Heart left ventricle (tissue), 16 donors: ENCODE measurements at regions not wholly inside any gene's neighbourhood (a gene's known extent, or its start where the extent isn't known, plus 50 kb on each side); places are given as distances from the start of the nearest gene placed in this dataset.

Experiments
- ATAC-seq, 4 donors: fragments of 200-7000 bp; cut with Tn5 transposase; one replicate each; pipeline ENCODE4 v1.9.1; 2020 to 2022; ENCODE audit warnings: moderate library complexity in 4 of 4, mild to moderate bottlenecking in 3 of 4, moderate number of reproducible peaks in 1 of 4
- DNase-seq, 5 donors: peaks; one replicate each; pipeline ENCODE4 v3.0.0-alpha.2; 2020
- H3K27ac ChIP-seq, 12 donors: fragments of 200-600 bp; sonication (generic) in 4 of 12; one replicate each; pipeline versions ENCODE4 v1.5.0 to v1.8.0; 2016 to 2022; ENCODE audit warnings: mild to moderate bottlenecking in 2 of 12
- H3K27me3 ChIP-seq, 9 donors: fragments of 200-600 bp; sonication (generic) in 2 of 9; one replicate each; pipeline versions ENCODE4 v1.5.1 to v1.8.0; 2016 to 2022; ENCODE audit warnings: mild to moderate bottlenecking in 3 of 9
- H3K36me3 ChIP-seq, 9 donors: fragments of 200-600 bp; sonication (generic) in 2 of 9; one replicate each; pipeline versions ENCODE4 v1.5.0 to v1.8.0; 2018 to 2022; ENCODE audit warnings: mild to moderate bottlenecking in 2 of 9
- H3K4me1 ChIP-seq, 12 donors: fragments of 200-600 bp; sonication (generic) in 4 of 12; one replicate each; pipeline versions ENCODE4 v1.5.0 to v1.8.0; 2016 to 2022; ENCODE audit warnings: mild to moderate bottlenecking in 3 of 12
- H3K4me3 ChIP-seq, 12 donors: fragments of 200-600 bp; sonication (generic) in 4 of 12; one replicate each; pipeline versions ENCODE4 v1.5.0 to v1.8.0; 2017 to 2022; ENCODE audit warnings: mild to moderate bottlenecking in 9 of 12, moderate library complexity in 4 of 12
- H3K9me3 ChIP-seq, 12 donors: fragments of 200-600 bp; sonication (generic) in 4 of 12; one replicate each; pipeline versions ENCODE4 v1.5.0 to v1.8.0; 2016 to 2022; ENCODE audit warnings: mild to moderate bottlenecking in 1 of 12
- CTCF ChIP-seq, 12 donors: fragments of 200-600 bp; sonication (generic) in 4 of 12; IDR thresholded peaks; one replicate each; pipeline versions ENCODE4 v1.5.0 to v1.8.0; 2018 to 2022; ENCODE audit warnings: antibody characterized with exemption in 12 of 12, mild to moderate bottlenecking in 5 of 12
- POLR2A ChIP-seq, 2 donors: fragments of 450-650 bp; IDR thresholded peaks; one replicate each; pipeline ENCODE4 v1.6.1; 2017; ENCODE audit warnings: antibody characterized with exemption in 2 of 2, mild to moderate bottlenecking in 2 of 2, moderate library complexity in 2 of 2
- WGBS, 4 donors: extraction: QIAGEN DNeasy Blood & Tissue Kit in 2 of 4; methylation state at CpG; one replicate each; pipeline versions ENCODE4 v1.1.5 to v1.1.7; 2013 to 2018; 5-methylcytosine and 5-hydroxymethylcytosine counted together
- intact Hi-C, 10 donors: fragments of 100-400 bp; cut with DNase I; formaldehyde crosslinking; loops; one replicate each; pipeline versions ENCODE4 v1.11.1 to v1.14.2; 2022
- donor health status: ischemic (EF 13 %, LVEDD 7.1; RV severe dilation, severe dysfunction).
- donor health status: healthy with polysubstance abuse.
- donor health status: DM: no; HTN: yes; CAD: no.
- donor health status: DM: no; HTN: no; CAD: no.
- donor health status: ischemic (EF 25% LVEDD 6.9; RV normal size, moderate dysfunction).
- donor health status: ischemic (EF 25% LVEDD 5.7; RV mildly dilated, moderate dysfunction).
- donor health status: healthy.
- donor health status: DM: yes; HTN: yes; CAD: no.
- donor health status: ischemic (EF 35%, LVEDD 5.7; RV mildly dilated, moderate dysfunction).
- donor health status: nonischemic (EF 11% LVEDD 7.7; RV severe dilation, severe dysfunction).
- donor health status: DM: yes; HTN: yes; CAD: no.
- donor health status: PGD.
- donor health status: ischemic (EF 29% LVEDD 5.4; RV normal size, mild dysfunction).
- donor health status: nonischemic (EF 23%, LVEDD 6.1; RV moderate dilation, normal function).

GRCh38 chr1:232382671-232383070 is 247.3 kb downstream of the SIPA1L2 start:
- Histone ChIP-seq H3K4me3 (no peak overlapping the region), H3K9me3 (no peaks in the 10 kb centered on the region), H3K4me1 (peaks cover 0 to 19% (median 12%) of the 10 kb centered on the region in 12 donors), H3K36me3 (no peaks in the 10 kb centered on the region), H3K27ac (no peak overlapping the region), H3K27me3 (no peaks in the 10 kb centered on the region)
- intact Hi-C loops: no loop called here
- 72 to 91% (median 82%) methylated on average over 4 of the region's 4 CpGs for WGBS, 4 donors
- DNase-seq: no peak
- ATAC-seq: peak in 2 of 4 donors; percentile 25 to 41
- TF ChIP-seq CTCF (IDR thresholded peaks at IDR 0.05) (no peak), POLR2A (IDR thresholded peaks at IDR 0.05) (no peak)

GRCh38 chr1:232381394-232382100 is 248.4 kb downstream of the SIPA1L2 start:
- no peak for TF ChIP-seq POLR2A (IDR thresholded peaks at IDR 0.05)
- TF ChIP-seq CTCF (IDR thresholded peaks at IDR 0.05): no peak
- peaks cover 3 to 30% (median 22%) of the 10 kb centered on the region in 12 donors for H3K4me1 ChIP-seq
- H3K36me3 ChIP-seq: no peaks in the 10 kb centered on the region
- intact Hi-C loops: no loop called here
- no peak for DNase-seq
- H3K27ac ChIP-seq: no peak overlapping the region
- no peak overlapping the region for H3K4me3 ChIP-seq
- no peaks in the 10 kb centered on the region for H3K9me3 ChIP-seq
- no peaks in the 10 kb centered on the region for H3K27me3 ChIP-seq
- 88 to 91% (median 90%) methylated on average over 10 of the region's 10 CpGs for WGBS, 4 donors
- no peak for ATAC-seq

- H3K4me1 ChIP-seq: peaks cover 3 to 34% (median 24%) of the 10 kb centered on the region in 12 donors
- TF ChIP-seq CTCF (IDR thresholded peaks at IDR 0.05) (no peak), POLR2A (IDR thresholded peaks at IDR 0.05) (no peak)
- intact Hi-C loops: no loop called here
- H3K27me3 ChIP-seq: no peaks in the 10 kb centered on the region
- H3K27ac ChIP-seq: no peak overlapping the region
- WGBS, 4 donors: 89 to 95% (median 94%) methylated on average over 2 to 3 of the region's 3 CpGs
- DNase-seq (no peak), ATAC-seq (no peak)
- H3K36me3 ChIP-seq: no peaks in the 10 kb centered on the region
- no peak overlapping the region for H3K4me3 ChIP-seq
- no peaks in the 10 kb centered on the region for H3K9me3 ChIP-seq
These were observed 249.3 kb downstream of the SIPA1L2 start for GRCh38 chr1:232380596-232380995.

- Histone ChIP-seq H3K27ac (no peak overlapping the region), H3K4me1 (peaks cover 3 to 34% (median 24%) of the 10 kb centered on the region in 12 donors), H3K9me3 (no peaks in the 10 kb centered on the region), H3K36me3 (no peaks in the 10 kb centered on the region), H3K27me3 (no peaks in the 10 kb centered on the region), H3K4me3 (no peak overlapping the region)
- ATAC-seq: no peak
- intact Hi-C loops: no loop called here
- 80 to 100% (median 98%) methylated on average over 3 of the region's 3 CpGs for WGBS, 4 donors
- TF ChIP-seq CTCF (IDR thresholded peaks at IDR 0.05) (no peak), POLR2A (IDR thresholded peaks at IDR 0.05) (no peak)
- no peak for DNase-seq
These were observed 249.8 kb downstream of the SIPA1L2 start for GRCh38 chr1:232380131-232380530.
